PFSK-1 (cell line): ENCODE measurements at regions not wholly inside any gene's neighbourhood (a gene's known extent, or its start where the extent isn't known, plus 50 kb on each side); places are given as distances from the start of the nearest gene placed in this dataset.

Source experiments
- FOXP2 ChIP-seq: optimal IDR thresholded peaks from 2 replicates; pipeline ENCODE3; 2011; ENCODE audit warnings: borderline replicate concordance, control low read depth, inconsistent platforms; ENCODE audit not compliant: insufficient read depth; ENCODE audit errors: extremely low read length, extremely low read depth
- POLR2AphosphoS5 ChIP-seq: IDR thresholded peaks from 2 replicates; pipeline ENCODE4 v1.6.1; 2012; ENCODE audit warnings: low read depth, mild to moderate bottlenecking, control low read depth, low read length, moderate library complexity
- TF ChIP-seq, protein P1 (sequence below), 2 experiments: IDR thresholded peaks; 2 replicates each; pipeline versions ENCODE4 v1.6.1 to v1.8.0; 2011 to 2012; ENCODE audit warnings: low read depth in 2 of 2, low read length in 2 of 2, control low read depth in 1 of 2, inconsistent platforms in 1 of 2, mild to moderate bottlenecking in 1 of 2, moderate library complexity in 1 of 2; ENCODE audit not compliant: insufficient read depth in 1 of 2

DNA sequence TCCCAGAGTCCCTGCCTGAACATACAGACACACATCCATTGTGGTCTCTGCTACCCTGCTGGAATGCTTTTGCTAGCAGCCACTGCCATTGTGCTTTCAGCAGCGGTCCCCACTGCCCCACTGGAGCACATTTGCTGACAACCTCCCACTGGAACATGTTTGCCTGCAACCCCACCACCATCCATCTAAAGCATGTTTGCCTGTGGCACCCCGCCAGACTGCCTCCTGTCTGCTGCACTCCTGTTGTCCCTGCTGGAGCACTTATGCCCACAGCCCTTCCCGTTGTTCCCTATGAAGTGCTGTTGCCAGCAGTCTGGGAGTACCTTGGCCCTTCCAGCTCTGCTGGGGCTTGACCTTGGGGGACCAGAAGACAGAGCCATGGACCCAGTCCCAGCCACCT lies 136.3 kb downstream of the ARL5B start:
- TF ChIP-seq FOXP2 (no peak), POLR2AphosphoS5 (no peak)
- TF ChIP-seq, protein P1, sequence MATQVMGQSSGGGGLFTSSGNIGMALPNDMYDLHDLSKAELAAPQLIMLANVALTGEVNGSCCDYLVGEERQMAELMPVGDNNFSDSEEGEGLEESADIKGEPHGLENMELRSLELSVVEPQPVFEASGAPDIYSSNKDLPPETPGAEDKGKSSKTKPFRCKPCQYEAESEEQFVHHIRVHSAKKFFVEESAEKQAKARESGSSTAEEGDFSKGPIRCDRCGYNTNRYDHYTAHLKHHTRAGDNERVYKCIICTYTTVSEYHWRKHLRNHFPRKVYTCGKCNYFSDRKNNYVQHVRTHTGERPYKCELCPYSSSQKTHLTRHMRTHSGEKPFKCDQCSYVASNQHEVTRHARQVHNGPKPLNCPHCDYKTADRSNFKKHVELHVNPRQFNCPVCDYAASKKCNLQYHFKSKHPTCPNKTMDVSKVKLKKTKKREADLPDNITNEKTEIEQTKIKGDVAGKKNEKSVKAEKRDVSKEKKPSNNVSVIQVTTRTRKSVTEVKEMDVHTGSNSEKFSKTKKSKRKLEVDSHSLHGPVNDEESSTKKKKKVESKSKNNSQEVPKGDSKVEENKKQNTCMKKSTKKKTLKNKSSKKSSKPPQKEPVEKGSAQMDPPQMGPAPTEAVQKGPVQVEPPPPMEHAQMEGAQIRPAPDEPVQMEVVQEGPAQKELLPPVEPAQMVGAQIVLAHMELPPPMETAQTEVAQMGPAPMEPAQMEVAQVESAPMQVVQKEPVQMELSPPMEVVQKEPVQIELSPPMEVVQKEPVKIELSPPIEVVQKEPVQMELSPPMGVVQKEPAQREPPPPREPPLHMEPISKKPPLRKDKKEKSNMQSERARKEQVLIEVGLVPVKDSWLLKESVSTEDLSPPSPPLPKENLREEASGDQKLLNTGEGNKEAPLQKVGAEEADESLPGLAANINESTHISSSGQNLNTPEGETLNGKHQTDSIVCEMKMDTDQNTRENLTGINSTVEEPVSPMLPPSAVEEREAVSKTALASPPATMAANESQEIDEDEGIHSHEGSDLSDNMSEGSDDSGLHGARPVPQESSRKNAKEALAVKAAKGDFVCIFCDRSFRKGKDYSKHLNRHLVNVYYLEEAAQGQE (IDR thresholded peaks at IDR 0.05; ENCODE audit: insufficient read depth in 1 of 2, low read depth in 2 of 2, low read length in 2 of 2) = no peak
